HL-60 (cell line): ENCODE measurements at regions not wholly inside any gene's neighbourhood (a gene's known extent, or its start where the extent isn't known, plus 50 kb on each side); places are given as distances from the start of the nearest gene placed in this dataset.

ENCODE experiments used
- GABPA ChIP-seq: IDR thresholded peaks from 2 replicates; pipeline ENCODE4 v1.6.1; 2012; ENCODE audit warnings: low read depth
- POLR2AphosphoS5 ChIP-seq: IDR thresholded peaks from 2 replicates; pipeline ENCODE4 v1.6.1; 2012; ENCODE audit warnings: low read depth
- TF ChIP-seq, protein P1 (sequence below): IDR thresholded peaks from one replicate; pipeline ENCODE4 v1.5.1; 2011; ENCODE audit warnings: low read length, control low read depth, inconsistent platforms; ENCODE audit not compliant: insufficient read depth
- TF ChIP-seq, protein P2 (sequence below): IDR thresholded peaks from 2 replicates; pipeline ENCODE4 v1.6.1; 2012; ENCODE audit warnings: low read depth; ENCODE audit not compliant: insufficient replicate concordance

DNA sequence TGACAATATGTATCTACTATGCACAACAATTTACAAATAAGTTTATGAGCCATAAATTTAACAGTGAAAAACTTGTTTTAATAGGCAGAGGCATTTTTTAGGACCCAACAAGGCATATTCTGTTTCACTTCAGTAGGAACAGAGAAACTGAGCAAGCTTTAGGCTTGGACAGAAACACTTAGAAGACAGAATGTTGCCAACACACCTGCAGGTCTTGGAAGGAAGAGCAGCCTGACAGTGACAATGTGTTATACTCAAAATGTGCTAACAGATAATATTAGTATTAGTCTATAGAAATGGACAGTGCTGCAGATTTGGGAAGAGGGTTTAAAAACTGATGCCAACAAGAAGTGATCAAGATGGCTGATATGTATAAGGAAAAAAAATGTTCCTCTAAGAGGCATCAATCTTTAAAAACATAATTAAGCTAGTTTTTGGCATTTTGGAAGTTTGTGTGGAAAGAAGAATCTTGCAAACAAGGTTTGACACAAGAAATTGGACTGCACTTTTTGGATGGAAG is 297.1 kb upstream of the FSIP2 start:
- TF ChIP-seq, protein P1, sequence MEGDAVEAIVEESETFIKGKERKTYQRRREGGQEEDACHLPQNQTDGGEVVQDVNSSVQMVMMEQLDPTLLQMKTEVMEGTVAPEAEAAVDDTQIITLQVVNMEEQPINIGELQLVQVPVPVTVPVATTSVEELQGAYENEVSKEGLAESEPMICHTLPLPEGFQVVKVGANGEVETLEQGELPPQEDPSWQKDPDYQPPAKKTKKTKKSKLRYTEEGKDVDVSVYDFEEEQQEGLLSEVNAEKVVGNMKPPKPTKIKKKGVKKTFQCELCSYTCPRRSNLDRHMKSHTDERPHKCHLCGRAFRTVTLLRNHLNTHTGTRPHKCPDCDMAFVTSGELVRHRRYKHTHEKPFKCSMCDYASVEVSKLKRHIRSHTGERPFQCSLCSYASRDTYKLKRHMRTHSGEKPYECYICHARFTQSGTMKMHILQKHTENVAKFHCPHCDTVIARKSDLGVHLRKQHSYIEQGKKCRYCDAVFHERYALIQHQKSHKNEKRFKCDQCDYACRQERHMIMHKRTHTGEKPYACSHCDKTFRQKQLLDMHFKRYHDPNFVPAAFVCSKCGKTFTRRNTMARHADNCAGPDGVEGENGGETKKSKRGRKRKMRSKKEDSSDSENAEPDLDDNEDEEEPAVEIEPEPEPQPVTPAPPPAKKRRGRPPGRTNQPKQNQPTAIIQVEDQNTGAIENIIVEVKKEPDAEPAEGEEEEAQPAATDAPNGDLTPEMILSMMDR: no peak
- TF ChIP-seq GABPA: no peak
- TF ChIP-seq, protein P2, sequence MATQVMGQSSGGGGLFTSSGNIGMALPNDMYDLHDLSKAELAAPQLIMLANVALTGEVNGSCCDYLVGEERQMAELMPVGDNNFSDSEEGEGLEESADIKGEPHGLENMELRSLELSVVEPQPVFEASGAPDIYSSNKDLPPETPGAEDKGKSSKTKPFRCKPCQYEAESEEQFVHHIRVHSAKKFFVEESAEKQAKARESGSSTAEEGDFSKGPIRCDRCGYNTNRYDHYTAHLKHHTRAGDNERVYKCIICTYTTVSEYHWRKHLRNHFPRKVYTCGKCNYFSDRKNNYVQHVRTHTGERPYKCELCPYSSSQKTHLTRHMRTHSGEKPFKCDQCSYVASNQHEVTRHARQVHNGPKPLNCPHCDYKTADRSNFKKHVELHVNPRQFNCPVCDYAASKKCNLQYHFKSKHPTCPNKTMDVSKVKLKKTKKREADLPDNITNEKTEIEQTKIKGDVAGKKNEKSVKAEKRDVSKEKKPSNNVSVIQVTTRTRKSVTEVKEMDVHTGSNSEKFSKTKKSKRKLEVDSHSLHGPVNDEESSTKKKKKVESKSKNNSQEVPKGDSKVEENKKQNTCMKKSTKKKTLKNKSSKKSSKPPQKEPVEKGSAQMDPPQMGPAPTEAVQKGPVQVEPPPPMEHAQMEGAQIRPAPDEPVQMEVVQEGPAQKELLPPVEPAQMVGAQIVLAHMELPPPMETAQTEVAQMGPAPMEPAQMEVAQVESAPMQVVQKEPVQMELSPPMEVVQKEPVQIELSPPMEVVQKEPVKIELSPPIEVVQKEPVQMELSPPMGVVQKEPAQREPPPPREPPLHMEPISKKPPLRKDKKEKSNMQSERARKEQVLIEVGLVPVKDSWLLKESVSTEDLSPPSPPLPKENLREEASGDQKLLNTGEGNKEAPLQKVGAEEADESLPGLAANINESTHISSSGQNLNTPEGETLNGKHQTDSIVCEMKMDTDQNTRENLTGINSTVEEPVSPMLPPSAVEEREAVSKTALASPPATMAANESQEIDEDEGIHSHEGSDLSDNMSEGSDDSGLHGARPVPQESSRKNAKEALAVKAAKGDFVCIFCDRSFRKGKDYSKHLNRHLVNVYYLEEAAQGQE: no peak
- no peak for TF ChIP-seq POLR2AphosphoS5
